A673 (cell line): ENCODE measurements at regions not wholly inside any gene's neighbourhood (a gene's known extent, or its start where the extent isn't known, plus 50 kb on each side); places are given as distances from the start of the nearest gene placed in this dataset.

Source experiments
- BruUV-seq: library from RNA; stranded (reverse); fragments of 400-500 nt; replicated peaks from 2 replicates; lab custom pipeline; 2021; lab: Mats Ljungman, UMichigan
- CTCF ChIA-PET: fragments of 300-600 bp; sonication (Branson Sonifier 250); formaldehyde crosslinking; loops from one replicate; lab custom pipeline; 2022; ENCODE audit warnings: antibody characterized with exemption; lab: Charles Lee
- POLR2A ChIA-PET: fragments of 300-600 bp; sonication (Branson Sonifier 250); formaldehyde crosslinking; loops from one replicate; lab custom pipeline; 2022; ENCODE audit warnings: antibody characterized with exemption; ENCODE audit not compliant: low non-redundant PET; lab: Charles Lee
- DNase-seq: peaks from one replicate; pipeline ENCODE4 v3.0.0-alpha.2; 2015; ENCODE audit warnings: low spot score
- H3K27ac ChIP-seq: fragments of 200-600 bp; sonication (generic); 2 replicates; pipeline ENCODE4 v1.5.1; 2016; ENCODE audit warnings: mixed run types, low read depth, mild to moderate bottlenecking, mixed read lengths, antibody characterized with exemption, low read length; ENCODE audit not compliant: poor library complexity, severe bottlenecking
- H3K27me3 ChIP-seq: fragments of 200-600 bp; sonication (generic); replicated peaks from 2 replicates; pipeline ENCODE4 v1.6.1; 2017; ENCODE audit warnings: mixed run types, low read depth, mild to moderate bottlenecking, mixed read lengths, antibody characterized with exemption, low read length; ENCODE audit not compliant: insufficient read depth, poor library complexity
- H3K36me3 ChIP-seq: fragments of 200-600 bp; sonication (generic); 2 replicates; pipeline ENCODE4 v1.6.1; 2016; ENCODE audit warnings: mixed run types, mild to moderate bottlenecking, mixed read lengths, antibody characterized with exemption, low read length; ENCODE audit not compliant: insufficient read depth, poor library complexity, severe bottlenecking
- H3K4me1 ChIP-seq: fragments of 200-600 bp; sonication (generic); 2 replicates; pipeline ENCODE4 v1.6.1; 2017; ENCODE audit warnings: mixed run types, mild to moderate bottlenecking, mixed read lengths, antibody characterized with exemption, low read length; ENCODE audit not compliant: insufficient read depth, poor library complexity, severe bottlenecking
- H3K4me3 ChIP-seq: fragments of 200-600 bp; sonication (generic); 2 replicates; pipeline ENCODE4 v1.5.1; 2016; ENCODE audit warnings: low read depth, mixed run types, mild to moderate bottlenecking, mixed read lengths, low read length; ENCODE audit not compliant: poor library complexity, severe bottlenecking
- H3K9me3 ChIP-seq: fragments of 200-600 bp; sonication (generic); 2 replicates; pipeline ENCODE4 v1.6.1; 2016; ENCODE audit warnings: mixed run types, low read depth, mild to moderate bottlenecking, mixed read lengths, antibody characterized with exemption, low read length; ENCODE audit not compliant: poor library complexity, severe bottlenecking
- CTCF ChIP-seq: fragments of 300-800, 200-600 bp; sonication (generic); conservative IDR thresholded peaks from 2 replicates; pipeline ENCODE4 v1.5.1; 2017; ENCODE audit warnings: low read depth, mild to moderate bottlenecking, antibody characterized with exemption, low read length, moderate library complexity, mixed read lengths
- EZH2 ChIP-seq: fragments of 200-600 bp; sonication (generic); IDR thresholded peaks from 2 replicates; pipeline ENCODE4 v1.6.1; 2017; ENCODE audit warnings: borderline replicate concordance, low read depth, mild to moderate bottlenecking, mixed read lengths, antibody characterized with exemption, low read length; ENCODE audit not compliant: poor library complexity, severe bottlenecking
- intact Hi-C: fragments of 100-400 bp; cut with micrococcal nuclease; formaldehyde crosslinking; loops from one replicate; pipeline ENCODE4 v1.10.0; 2022; ENCODE audit not compliant: unreplicated experiment

- BruUV-seq, result no TSS peak
- intact Hi-C loops, result no loop called here
Measured at GRCh38 chrX:4249401-4249800, 536.0 kb upstream of the PRKX start.

GRCh38 chrX:4243759-4244158 lies 530.3 kb upstream of the PRKX start:
- H3K4me1 ChIP-seq, result no peaks in the 10 kb centered on the region
- no TSS peak for BruUV-seq
- H3K4me3 ChIP-seq, result no peak overlapping the region
- DNase-seq, result no peak
- intact Hi-C loops, result no loop called here
- H3K27me3 ChIP-seq, result no peaks in the 10 kb centered on the region
- no peak overlapping the region for H3K27ac ChIP-seq
- no peaks in the 10 kb centered on the region for H3K9me3 ChIP-seq
- ChIA-PET POLR2A (no interaction called here), CTCF (no interaction called here)
- no peak for TF ChIP-seq CTCF
- TF ChIP-seq EZH2, result no peak
- no peaks in the 10 kb centered on the region for H3K36me3 ChIP-seq

More at GRCh38 chrX:4249401-4249800, 536.0 kb upstream of the PRKX start:
- Histone ChIP-seq H3K4me1 (peaks cover 3% of the 10 kb centered on the region), H3K4me3 (no peak overlapping the region), H3K27ac (no peak overlapping the region), H3K36me3 (no peaks in the 10 kb centered on the region), H3K9me3 (no peaks in the 10 kb centered on the region), H3K27me3 (no peaks in the 10 kb centered on the region)
- ChIA-PET POLR2A (no interaction called here), CTCF (no interaction called here)
- no peak for TF ChIP-seq EZH2
- TF ChIP-seq CTCF, result no peak
- DNase-seq, result no peak

- Histone ChIP-seq H3K9me3 (no peaks in the 10 kb centered on the region), H3K36me3 (no peaks in the 10 kb centered on the region), H3K4me3 (no peak overlapping the region), H3K27ac (no peak overlapping the region), H3K4me1 (no peaks in the 10 kb centered on the region), H3K27me3 (no peaks in the 10 kb centered on the region)
- TF ChIP-seq EZH2 (no peak), CTCF (no peak)
- ChIA-PET POLR2A (no interaction called here), CTCF (no interaction called here)
- peak; percentile 44 for DNase-seq
- intact Hi-C loops, result no loop called here
- no TSS peak for BruUV-seq
Measured at GRCh38 chrX:4240541-4241194, 527.2 kb upstream of the PRKX start.
